Limb (tissue), 2 donors: ENCODE measurements at regions not wholly inside any gene's neighbourhood (a gene's known extent, or its start where the extent isn't known, plus 50 kb on each side); places are given as distances from the start of the nearest gene placed in this dataset.
"Not testable (repeated sequence)": the region's sequence is repeated elsewhere in the genome, so short reads cannot be mapped to it uniquely, and the experiment has no call there.

Source experiments
- DNase-seq, 2 donors: peaks; one replicate each; pipeline ENCODE4 v3.0.0-alpha.2; 2016; ENCODE audit errors: extremely low spot score in 2 of 2

DNA sequence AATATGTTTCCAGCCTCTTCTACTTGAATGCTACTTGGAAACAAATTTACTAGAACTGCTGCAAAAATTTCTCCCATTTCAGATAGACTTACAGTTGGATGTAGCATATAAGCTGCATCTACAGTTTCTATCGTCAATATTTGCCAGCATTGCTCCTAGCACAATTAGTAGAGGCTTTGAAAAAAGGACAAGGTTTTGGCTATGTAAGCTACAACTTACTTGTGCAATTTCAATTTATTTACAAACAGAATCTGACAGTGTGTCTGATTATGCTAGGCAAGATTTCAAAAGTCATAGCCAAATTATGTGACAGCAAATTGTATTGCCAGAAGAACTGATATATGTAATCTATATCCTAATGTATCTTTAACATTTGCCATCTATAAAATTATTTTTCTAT, 628.4 kb upstream of the FAM174A start:
- DNase-seq, result no peak

DNA sequence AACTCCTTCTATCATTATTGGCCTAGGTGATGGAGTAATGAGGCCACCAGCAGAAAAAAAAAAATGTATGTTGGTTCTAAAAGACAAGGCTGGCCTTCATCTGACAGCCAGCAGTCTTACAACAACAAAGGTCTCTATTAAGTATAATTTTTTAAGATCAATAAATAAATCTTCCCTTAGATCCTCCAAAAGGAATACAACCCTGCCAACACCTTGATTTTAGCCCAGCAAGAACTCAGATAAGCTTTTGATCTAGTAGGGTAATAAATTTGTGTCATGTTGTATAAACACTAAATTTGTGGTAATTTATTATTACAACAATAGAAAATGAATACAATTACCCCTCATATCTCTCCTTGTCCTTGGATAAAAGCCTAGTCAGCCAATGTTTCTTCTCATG, 633.2 kb upstream of the FAM174A start:
- DNase-seq, result no peak

DNA sequence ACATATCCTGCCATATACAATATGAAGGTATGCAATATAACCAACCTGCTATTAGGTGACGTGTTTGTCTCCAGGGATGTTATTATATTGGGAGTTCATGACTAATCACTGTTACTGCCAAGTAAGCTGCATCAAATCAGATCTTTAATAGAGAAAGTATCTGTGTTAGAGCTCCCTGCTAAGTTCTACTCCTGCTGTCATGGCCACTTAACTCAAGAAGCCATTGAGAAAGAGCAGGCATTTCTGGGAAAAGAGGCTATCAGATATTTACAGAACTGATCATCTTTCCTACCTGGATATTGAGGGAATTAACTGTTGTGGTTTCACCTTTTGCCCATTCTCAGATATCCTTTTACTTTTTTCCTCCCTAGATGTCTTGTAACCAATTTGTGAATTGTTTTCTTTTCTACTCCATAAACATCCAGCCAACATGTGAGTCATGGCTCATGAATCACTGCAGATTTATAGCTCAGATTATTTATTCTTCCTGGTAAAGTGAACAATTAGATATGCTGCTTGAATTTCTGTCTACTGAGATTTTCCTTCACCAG, 634.8 kb upstream of the FAM174A start:
- DNase-seq, result no peak

DNA sequence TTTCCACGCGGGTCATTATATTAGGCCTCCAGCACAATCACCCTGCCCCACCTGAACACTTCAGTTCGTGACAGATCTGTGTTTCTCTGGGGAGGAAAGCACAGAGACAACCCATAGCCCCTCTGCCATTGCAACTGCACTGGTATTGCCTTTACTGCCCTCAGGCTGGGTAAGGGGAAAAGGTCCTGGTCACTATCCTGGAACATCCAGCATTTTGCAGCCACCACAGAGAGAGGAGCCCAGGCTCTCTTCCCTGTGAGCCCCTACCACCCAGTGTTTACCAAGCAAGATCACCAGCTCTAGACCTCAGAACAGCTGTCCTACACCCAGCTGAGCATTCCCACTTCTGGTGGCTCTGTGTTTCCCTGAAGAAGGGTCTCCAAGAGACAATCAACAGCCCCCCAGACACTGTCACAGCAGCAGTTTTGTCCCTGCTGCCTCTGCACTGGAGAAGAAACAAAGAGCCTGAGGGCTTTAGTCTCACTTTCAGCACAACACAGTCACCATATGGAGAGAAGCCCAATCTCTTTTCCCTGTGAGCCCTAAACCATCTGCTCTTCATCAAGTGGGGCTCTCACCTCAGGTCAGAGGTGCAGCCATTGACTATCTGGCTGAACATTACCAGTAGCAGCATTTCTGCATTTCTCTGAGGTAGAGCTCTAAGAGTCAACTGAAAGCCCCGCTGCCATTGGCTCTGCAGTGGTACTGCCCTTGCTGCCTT, 655.2 kb upstream of the FAM174A start:
- no peak for DNase-seq

DNA sequence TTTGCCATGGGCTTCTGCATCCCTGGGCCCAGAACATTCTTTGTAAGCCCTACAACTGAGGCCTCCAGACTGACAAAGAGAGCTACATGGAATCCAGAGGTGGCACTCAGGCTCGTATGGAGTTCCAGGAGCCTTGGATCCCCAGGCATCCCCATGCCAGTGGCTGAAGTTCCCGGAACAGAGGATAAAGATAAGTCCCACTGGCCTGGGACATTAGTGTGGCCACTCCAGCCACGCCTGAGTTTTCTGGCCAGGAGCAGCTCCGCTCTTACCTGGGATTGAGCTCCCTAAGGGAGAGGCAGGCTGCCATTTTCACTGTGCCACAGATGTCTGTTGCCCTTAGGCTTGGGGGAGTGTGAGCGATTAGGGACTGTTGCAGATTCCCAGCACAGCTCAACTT, 656.3 kb upstream of the FAM174A start:
- no peak for DNase-seq

DNA sequence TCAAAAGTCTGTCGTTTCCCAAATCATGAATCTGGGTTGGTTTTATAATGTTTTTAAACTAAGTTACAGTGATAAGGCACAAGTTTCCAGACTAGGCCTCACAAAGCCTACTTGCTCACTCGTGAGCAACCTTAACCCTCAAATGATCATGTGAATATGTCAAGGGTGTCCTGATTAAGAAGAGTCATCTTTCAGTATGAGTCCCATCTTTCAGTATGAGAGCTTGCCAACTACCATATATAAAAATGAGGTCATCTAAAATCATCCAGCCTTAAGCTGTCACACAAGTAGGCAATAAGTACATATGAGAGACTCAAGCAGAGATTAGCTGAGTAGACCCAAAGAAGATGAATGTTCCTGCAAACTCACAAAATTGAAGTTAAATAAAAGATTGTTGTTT, 668.4 kb upstream of the FAM174A start:
- no peak for DNase-seq

DNA sequence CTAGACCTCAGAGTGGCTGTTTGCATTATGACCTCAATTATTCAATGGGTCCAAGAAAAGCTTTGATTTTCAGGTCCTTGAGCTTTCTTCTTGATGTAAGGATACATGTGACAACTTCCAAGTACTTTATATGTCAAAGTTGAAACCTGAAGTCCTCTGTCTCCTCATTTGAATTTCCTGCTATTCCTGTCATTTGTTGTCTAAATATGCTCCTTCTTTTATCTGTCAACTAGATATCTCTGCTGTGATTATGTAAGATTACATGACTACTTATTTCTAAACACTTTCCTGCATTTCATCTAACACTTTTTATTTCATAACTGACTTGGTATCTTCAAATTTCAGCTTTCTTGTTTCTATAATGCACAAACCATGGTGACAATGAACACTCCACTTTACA, 670.0 kb upstream of the FAM174A start:
- DNase-seq, result no peak

DNA sequence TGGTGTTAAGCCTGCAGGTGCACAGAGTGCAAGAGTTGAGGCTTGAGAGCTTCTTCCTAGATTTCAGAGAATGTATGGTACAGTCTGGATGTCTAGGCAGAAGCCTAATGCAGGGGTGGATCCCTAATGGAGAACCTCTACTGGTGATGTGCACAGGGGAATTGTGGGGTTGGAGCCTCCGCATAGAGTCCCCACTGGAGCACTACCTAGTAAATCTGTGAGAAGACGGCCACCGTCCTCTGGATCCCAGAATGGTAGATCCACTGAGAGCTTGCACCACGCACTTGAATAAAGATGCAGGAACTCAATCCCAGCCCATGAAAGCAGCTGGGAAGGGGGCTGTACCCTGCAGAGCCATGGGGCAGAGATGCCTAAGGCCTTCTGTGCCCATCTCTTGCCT, 699.4 kb upstream of the FAM174A start:
- DNase-seq, result no peak

DNA sequence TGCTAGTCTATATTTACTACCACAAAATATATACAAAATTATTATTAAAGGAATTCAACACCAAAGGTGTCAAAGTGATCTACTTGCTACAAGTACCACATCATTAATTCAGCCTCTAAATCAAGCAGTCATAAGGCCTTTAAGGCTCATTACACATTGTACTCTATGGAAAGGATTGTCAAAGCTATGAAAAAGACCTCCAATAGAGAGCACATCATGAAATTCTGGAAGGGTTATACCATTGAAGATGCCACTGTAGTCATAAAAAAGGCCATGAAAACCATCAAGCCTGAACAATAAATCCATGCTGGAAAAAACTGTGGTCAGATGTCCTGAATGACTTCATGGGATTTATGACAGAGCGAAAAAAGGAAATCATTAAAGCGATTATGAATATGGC, 708.0 kb upstream of the FAM174A start:
- DNase-seq, result no peak

DNA sequence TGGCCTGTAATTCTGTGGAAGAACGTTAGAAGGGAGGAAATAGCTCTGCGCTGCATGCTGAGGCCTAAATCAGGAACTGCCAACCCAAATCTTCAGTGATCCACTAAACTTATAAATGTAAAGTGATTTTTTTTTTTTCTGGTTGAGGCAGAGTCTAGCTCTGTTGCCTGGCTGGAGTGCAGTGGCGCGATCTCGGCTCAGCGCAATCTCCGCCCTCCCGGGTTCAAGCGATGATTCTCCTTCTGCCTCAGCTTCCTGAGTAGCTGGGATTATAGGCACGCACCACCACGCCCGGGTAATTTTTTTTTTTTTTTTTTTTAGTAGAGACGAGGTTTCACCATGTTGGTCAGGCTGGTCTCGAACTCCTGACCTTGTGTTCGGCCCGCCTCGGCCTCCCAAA, 717.4 kb upstream of the FAM174A start:
- DNase-seq, result no peak

DNA sequence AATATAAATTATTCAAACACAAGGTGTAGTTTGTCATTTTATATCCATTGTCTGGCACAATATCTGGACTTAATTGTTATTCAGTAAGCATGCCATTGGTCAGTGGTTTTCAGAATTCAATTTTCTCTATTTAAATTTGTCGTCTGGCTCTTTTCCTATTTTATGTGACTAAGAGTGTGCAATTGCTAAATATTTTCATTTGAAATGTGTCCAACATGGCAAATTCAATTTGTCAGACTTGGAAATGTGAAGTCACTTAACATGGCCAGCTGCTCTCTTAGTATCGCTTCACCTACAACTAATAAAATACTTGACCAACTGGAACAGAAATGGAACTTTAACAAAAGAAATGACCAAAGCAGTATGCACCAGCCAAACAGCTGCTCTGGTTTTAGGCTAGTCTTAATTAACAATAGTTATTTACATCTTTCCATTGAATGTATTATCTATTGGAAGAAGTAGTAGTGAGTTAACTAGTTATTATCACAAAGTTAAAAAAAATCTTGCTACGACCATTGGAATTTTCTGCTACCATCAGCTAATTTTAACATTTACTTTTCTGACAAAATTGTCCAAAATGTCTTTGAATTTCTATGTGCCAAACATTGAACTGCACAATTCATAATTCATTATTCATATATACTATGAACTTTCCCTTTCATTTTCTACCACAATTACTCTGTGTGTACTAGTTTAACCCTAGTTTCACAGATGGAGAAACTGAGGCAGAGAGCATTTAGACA, 720.7 kb upstream of the FAM174A start:
- DNase-seq, result no peak

DNA sequence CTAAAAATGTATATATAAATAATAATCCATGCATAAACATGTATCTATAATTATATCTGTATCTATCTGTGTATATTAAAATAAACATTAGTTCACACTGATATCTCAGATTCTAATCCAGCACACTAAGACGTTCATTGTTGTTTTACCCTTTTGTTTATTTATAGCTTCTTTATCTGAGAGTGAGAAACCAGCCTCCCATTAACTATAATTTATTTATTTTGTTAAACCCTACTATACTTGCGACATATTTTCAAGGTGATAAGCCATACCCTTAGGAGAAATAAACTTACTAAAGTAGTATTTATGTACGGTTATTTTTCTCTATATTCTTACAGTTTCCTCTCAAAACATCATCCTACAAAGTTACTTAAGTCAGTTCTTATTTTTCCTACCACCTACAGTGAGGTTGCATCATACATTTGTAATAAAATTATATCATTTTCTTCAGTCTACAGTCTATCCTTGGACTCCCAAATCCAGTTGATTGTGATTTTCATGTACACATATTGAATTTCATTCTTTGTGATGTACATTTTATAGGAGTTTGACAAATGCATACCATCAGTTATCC, 726.4 kb upstream of the FAM174A start:
- no peak for DNase-seq

DNA sequence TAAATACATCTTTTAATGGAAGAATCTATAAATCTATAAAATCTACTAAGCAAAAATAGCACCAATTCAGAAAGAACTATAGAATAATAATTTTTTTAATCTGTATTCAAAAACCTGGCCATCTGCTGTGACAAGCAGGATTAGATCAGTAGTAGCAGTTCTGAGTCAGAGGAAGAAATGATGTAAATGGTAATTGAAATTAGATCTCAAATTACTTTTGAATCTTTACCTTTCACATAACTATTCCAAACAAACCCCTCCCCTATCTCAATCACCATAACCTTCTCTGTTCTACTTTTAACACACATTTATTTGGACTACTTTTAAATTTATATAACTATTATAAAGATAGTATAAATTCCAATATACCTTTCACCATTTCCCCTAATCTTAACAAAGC, 727.8 kb upstream of the FAM174A start:
- no peak for DNase-seq

DNA sequence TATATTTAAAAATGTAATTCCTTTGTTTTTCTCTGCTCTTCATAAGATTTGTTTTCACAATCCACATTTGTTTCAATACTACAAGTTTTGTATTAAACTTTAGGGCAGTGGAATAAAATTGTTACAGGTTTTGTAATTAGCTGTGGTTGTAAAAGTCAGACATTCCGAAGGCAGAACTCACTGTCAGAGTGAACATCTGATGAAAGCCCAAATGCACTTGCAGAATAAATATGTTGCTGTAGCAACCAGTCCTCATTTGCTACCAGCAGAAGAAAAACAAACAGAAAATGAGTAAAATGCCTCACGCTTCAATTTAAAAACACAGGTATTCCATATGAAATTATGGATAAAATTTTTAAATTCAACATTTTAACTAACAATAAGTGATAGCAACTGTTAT, 740.1 kb upstream of the FAM174A start:
- no peak for DNase-seq

DNA sequence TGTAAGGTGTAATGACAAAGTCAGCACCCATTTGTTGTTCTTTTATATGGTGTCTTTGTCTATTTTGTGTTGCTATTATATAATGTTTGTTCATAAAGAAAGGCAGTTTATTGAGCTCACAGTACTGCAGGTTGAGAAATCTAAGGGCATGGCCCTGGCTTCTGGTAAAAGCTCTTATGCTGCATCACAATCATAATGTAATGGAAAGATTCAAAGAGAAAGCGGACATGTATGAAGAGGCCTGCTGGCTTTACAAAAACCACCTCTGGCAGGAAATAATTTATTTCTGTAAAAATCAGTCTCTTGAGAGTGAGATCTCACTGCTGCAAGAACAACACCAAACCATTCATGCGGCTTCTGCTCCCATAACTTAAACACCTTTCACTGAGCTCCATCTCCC, 746.7 kb upstream of the FAM174A start:
- no peak for DNase-seq

DNA sequence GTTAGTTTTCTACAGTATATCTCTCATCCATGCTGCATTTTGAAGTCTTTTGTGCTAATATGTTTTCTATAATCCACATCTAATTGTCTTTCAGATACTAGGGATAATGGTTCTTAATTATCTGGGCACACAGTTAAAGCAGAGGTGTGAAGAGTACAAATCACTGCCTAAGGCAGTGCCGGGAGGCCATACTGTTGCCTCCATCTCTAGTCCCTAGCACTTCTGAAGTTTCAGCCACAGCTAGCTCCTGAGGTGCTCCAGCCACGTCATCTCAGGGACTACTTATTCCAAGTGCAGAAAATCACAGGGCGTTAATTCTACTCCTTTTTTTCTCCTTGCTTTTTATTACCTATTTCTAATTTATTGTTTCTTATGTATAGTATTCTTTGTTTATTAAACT, 760.0 kb upstream of the FAM174A start:
- no peak for DNase-seq

DNA sequence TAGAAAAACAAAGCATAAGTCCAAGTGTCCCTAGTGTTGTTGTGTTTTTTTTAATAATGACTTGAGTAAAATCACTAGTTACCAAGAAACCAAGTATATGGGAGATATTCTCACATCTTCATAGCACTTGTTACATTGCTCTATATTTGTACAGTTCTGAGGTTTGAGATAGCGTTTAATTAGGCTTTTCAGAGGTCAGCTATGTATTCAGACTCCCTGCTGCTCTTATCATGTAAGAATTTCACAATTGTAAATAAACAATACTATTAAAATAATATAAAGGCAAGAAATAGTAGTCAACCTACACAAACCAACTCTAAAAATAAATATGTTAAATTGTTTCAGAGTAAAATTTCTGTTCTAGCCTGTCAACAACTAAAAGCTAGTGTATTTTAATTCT, 761.9 kb upstream of the FAM174A start:
- DNase-seq, result no peak

DNA sequence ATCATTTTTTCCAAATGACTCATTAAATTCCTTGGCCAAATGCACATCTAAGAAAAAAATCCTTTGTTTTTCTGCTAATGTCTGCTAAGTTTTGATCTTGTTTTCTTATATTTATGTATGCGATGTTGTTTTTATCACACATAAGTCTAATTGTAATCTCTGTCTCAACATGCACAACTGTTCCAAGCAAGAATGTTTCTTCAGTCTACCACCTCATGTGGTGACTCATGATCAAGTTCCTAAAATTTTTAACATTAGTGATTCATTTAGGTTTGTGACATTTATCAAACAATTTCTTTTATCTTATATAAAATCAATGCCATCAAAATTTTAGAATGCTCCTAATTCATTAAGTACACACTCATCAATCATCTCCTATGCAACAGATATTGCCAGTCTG, 763.9 kb upstream of the FAM174A start:
- no peak for DNase-seq

DNA sequence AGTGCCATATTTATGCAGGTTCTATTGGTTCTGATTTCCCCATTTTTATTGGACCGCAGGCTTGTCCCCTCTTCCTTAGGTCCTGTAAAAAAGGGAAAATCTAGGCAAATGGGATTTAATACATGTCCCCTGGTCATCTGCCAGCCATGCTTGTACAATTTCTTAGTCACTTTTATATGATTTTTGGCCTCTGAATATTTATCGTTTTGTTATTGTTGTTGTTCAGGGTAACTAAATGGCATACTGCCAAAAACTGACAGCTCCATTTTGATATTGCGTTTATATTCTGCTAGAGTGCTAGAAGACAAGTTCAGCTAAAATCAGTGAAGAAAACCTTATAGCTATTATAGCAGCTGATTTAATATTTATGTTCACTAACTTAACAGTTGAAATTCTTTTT, 770.2 kb upstream of the FAM174A start:
- no peak for DNase-seq

DNA sequence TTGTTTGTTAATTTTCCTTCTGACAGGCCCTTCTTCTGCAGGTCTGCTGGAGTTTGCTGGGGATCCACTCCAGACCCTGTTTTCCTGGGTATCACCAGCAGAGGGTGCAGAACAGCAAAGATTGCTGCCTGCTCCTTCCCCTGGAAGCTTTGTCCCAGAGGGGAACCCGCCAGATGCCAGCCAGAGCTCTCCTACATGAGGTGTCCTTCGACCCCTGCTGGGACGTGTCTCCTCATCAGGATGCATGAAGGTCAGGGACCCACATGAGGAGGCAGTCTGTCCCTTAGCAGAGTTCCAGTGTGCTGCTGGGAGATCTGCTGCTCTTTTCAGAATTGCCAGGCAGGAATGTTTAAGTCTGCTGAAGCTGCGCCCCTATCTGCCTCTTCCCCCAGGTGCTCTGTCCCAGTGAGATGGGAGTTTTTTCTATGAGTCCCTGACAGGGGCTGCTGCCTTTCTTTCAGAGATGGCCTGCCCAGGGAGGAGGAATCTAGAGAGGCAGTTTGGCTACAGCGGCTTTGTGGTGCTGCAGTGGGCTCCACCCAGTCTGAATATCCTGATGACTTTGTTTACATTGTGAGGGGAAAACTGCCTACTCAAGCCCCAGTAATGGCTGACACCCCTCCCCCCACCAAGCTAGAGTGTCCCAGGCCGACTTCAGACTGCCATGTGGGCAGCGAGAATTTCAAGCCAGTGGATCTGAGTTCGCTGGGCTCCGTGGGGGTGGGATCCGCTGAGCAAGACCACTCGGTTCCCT, 772.0 kb upstream of the FAM174A start:
- DNase-seq, result no peak

DNA sequence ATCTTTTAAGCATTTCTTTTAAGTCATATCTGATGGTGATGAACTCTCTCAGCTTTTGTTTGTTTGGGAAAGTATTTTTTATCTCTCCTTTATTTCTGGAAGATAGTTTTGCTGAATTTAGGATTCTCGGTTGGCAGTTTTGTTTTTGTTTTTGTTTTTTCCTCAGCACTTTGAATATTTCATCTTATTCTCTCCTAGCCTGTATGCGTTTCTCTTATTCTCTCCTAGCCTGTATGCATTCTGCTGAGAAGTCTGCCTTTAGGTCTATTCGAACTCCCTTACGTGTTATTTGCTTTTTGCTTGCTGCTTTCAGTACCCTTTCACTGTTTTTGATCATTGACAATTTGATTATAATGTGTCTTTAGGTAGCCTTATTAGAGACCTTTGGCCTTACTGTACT, 787.8 kb upstream of the FAM174A start:
- DNase-seq, result no peak

DNA sequence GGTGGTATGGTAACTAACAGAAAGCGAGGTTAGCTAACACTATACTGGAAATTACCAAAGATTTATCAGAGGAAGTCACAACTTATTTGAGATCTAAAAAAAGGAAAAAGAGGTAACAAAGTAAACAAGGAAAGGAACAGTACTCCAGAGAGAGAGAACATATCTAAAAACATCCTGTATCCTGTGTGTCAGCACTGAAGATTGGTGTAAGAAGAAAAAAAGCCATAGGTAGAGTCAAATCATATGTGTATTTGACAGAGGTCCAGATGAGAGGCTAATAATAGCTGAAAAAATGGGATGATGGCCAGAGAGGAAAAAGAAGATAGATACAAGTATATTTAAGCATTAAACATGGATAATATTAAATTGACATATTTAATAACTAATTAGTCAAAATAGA, 802.0 kb upstream of the FAM174A start:
- not testable (repeated sequence) for DNase-seq
